GM12875 (cell line): ENCODE measurements at regions not wholly inside any gene's neighbourhood (a gene's known extent, or its start where the extent isn't known, plus 50 kb on each side); places are given as distances from the start of the nearest gene placed in this dataset.

Experiments
- H3K4me3 ChIP-seq: one replicate; pipeline ENCODE4 v1.5.1; 2011; ENCODE audit warnings: low read depth, low read length, control low read depth
- TF ChIP-seq, protein P1 (sequence below): IDR thresholded peaks from 2 replicates; pipeline ENCODE4 v1.5.1; 2011; ENCODE audit warnings: low read depth, mild to moderate bottlenecking, control low read depth, inconsistent platforms, low read length, moderate library complexity, borderline replicate concordance; ENCODE audit not compliant: insufficient read depth

DNA sequence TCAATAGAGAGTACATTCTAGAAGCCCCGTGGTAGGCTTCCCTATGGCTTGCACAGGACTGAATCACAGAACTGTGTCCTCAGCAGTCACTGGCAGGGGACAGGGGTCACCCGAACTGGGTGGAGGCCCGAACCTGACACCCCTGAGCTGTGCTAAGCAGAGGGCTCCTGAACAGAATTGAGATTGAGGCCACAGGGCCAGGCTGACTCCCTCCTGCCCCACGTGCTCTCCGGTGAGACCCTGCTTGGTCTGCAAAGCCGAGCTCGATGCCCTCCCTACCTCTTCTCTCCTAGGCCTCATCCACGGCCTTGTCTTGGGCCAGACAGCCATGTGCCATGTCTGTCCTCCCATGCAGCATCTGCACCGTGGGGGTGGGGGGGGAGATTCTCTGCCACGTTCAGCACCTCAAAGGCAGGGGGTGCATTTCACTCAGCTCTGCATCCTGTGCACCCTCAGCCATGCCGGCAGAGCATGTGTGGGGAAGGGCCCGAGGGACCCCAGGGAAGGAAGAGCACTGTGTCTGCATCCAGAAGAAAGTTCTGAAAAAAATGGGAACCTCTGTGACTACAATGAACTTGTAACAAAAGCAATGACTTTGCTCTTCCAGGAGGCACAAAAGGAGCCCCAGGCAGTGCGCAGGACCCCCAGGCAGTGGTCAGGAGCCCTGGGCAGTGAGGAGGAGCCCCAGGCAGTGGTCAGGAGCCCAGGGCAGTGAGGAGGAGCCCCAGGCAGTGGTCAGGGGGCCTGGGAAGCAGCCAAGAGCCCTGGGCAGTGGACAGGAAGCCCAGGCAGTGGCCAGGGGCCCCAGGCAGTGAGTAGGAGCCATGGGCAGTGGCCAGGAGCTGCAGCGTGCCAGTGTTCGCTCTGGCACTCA is 76.7 kb upstream of the SEPTIN5 start:
- H3K4me3 ChIP-seq, result no peak overlapping the region
- TF ChIP-seq, protein P1, sequence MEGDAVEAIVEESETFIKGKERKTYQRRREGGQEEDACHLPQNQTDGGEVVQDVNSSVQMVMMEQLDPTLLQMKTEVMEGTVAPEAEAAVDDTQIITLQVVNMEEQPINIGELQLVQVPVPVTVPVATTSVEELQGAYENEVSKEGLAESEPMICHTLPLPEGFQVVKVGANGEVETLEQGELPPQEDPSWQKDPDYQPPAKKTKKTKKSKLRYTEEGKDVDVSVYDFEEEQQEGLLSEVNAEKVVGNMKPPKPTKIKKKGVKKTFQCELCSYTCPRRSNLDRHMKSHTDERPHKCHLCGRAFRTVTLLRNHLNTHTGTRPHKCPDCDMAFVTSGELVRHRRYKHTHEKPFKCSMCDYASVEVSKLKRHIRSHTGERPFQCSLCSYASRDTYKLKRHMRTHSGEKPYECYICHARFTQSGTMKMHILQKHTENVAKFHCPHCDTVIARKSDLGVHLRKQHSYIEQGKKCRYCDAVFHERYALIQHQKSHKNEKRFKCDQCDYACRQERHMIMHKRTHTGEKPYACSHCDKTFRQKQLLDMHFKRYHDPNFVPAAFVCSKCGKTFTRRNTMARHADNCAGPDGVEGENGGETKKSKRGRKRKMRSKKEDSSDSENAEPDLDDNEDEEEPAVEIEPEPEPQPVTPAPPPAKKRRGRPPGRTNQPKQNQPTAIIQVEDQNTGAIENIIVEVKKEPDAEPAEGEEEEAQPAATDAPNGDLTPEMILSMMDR, result no peak

DNA sequence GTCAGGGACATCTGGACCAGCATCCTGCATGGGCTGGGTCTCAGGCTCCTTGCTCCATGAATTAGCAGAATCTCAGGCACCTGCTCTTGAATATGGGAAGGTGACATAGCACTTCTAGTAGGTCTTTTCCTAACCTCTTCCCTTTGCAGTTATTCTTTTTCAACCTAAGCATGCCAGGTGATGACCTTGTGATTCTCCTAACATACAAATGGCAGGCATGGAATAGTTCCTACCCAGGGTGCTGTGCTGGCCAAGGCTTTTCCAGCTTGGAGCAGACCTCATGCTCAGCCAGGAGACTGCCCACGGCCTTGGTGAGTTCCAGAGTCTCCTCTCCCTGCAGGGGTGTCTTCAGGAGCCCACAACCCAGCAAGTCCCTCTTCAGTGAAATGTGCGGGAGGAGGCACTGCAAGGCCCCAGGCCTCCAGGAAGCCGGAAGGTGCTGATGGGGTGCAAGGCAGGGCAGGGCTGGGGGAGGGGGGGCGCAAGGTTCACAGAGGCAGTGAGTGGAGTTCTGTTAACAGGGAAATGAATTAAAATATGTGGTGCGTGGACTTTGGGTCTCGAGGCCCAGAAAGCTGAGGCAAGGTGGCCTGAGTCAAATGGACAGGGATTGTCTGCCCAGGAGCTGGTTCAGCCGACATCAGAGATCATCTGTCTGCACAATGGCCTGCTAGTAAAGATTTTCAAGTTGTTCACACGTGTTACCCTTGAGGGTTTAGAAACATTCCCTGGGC is 75.9 kb upstream of the SEPTIN5 start:
- no peak overlapping the region for H3K4me3 ChIP-seq
- TF ChIP-seq, protein P1, result no peak

DNA sequence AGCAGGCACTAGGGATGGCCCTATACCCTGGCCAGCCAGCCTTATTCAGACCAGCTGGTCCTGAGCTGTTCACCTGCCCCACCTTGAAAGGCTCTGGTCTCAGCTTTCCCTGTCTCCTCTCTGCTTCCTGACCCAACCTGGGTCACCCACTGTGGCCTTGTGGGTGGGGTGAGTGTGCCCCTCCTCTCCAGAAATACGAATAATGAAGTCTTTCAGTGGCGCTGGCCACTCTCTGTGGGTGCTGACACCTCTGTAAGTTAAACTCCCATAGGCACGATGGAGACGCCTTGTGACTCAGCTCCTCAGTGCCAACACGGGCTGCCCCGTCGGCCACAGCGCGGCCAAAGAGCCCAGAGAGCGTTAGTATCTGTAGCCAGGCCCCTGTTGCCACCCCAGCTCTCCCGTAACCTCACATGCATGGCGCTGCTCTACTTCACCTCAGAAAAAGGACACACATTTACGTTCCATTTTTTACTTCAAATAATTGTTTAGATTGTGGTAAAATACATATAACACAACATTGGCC is 74.6 kb upstream of the SEPTIN5 start:
- no peak overlapping the region for H3K4me3 ChIP-seq
- TF ChIP-seq, protein P1, result no peak

DNA sequence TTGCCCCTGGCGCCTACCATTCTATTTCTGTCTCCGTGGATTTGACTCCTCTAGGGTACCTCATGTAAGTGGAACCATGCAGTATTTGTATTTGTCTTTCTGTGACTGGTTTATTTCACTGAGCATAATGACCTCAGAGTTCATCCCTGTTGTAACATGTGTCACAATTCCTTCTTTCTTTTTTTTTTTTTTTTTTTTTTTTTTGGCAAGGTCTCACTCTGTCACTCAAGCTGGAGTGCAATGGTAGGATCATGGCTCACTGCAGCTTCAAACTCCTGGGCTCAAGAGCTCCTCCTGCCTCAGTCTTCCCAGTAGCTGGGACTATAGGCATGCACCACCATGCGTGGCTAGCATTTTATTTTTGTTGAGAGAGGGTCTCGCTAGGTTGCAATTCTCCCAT is 74.0 kb upstream of the SEPTIN5 start:
- H3K4me3 ChIP-seq, result no peak overlapping the region
- TF ChIP-seq, protein P1, result no peak

DNA sequence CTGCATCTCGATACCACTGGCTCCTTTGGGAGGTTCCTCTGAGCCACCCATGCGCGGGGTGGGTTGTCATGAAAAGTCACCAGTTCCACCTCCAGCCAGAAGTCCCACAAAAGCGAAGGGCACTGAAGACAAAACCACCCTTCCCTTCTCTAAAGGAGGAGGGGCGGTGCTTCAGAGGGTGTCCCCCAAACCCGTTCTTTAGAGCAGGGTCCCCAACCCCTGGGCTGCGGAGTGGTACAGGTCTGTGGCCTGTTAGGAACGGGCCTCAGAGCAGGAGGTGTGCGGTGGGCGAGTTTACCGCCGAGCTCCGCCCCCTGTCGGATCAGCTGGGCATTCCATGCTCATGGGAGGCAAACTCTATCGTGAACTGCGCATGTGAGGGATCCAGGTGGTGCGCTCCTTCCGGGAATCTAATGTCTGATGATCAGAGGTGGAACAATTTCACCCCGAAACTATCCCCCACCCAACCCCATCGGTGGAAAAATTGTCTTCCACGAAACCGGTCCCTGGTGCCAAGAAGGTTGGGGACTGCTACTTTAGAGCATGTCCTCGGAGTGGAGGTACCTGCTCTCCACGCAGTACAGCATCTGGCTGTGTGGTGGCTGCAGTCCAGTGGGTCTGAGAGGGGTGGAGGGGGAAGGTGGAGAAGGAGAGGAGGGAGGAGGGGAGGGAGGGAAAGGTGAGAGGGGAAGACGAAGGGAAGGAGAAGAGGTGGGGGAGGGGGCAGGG is 72.9 kb upstream of the SEPTIN5 start:
- TF ChIP-seq, protein P1, result 0 out of 2 replicates have a peak, but pooled peaks have one; percentile 3
- H3K4me3 ChIP-seq, result no peak overlapping the region

DNA sequence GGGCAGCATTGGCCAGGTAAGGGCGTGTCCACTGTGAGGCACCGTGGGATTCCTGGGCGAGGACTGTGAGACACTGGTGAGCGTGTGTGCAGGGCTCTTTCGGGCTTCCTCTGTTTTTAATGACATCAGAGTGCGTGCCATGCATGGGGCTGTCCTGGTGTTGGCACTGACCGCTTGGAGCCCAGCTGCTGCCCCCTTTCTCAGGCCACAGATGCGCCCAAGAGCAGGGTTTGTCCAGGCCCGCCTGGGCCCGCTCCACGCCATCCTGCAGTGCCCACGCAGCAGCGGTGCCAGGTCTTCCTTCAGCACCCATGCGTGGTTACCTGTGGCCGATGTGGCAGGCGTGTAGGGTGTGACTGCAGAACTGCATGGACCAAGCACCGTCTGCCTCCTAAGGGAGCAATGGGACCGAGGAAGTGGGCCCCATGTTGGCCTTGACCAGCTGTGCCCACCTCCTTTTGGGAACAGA is 72.3 kb upstream of the SEPTIN5 start:
- no peak overlapping the region for H3K4me3 ChIP-seq
- TF ChIP-seq, protein P1, result no peak
